ENCODE measurements at regions not wholly inside any gene's neighbourhood (a gene's known extent, or its start where the extent isn't known, plus 50 kb on each side); places are given as distances from the start of the nearest gene placed in this dataset.

GRCh38 chr17:34825102-34825501, 136.2 kb downstream of the CCT6B start:
- DNase-seq: no peak

- DNase-seq: no peak
These were observed 138.2 kb downstream of the CCT6B start for GRCh38 chr17:34823023-34823422.

GRCh38 chr17:34822007-34822739, 139.1 kb downstream of the CCT6B start:
- no peak for DNase-seq

DNA sequence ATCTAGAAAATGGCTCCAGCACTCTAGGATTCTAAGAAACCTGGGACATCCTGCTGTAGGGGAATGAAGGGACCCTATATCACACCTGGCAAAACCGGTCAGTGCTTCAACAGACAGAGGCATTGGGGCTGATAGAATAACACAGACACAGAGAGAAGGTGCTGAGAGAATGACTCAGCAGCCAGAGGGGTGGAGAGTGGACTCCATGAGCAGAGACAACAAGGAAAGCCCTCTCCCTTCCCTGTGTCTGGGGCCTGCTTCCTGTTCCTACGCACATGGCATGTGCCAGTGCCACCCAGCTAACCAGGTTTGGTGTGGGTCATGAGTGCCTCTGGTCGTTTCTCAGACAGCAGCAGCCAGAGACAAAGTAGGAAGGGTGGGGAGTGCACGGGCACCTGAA, 140.3 kb downstream of the CCT6B start:
- no peak for DNase-seq

- no peak for DNase-seq
These were observed 140.9 kb downstream of the CCT6B start for GRCh38 chr17:34820248-34820801.

- no peak for DNase-seq
These were observed 143.8 kb downstream of the CCT6B start for GRCh38 chr17:34817252-34818035.

DNA sequence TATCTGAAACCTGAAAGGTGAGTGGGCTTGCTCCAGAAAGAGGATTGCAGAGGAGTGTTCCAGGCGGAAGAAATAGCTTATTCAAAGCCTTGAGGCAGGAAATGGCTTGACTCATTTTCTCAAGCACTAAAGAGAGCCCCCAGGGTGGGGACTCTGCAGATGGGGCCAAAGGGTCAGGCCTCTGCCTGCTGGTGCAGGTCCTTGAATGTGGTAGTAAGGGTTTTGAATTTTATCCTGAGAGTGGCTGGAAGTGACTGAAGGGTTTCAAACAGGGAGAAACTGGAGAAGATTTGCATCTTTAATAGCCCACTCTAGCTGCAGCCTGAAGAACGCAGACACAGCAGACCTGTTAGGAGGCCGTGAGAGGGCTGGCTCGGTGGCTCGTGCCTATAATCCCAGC, 144.4 kb downstream of the CCT6B start:
- DNase-seq: no peak

DNA sequence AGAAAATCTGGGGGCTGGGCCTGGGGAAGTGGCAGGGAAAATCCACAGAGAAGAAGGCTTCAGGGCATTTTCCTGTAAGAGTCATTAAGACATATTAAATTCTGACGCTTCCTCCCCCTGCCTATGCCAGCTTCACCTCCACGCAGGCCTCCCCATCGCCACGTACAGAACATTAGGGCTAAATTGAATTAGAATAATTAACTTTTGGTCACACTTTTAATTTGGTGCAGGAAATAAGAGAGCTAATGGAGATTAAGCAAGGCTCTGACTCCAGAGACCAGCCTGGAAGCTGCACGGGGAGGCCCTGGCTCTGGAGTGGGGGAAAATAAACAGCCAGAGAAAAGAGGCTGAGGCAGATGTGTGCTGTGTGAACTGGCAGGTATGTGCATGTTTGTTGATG, 148.0 kb downstream of the CCT6B start:
- DNase-seq: no peak

- DNase-seq: no peak
These were observed 149.7 kb downstream of the CCT6B start for GRCh38 chr17:34811561-34811960.

GRCh38 chr17:34800661-34801060, 160.6 kb downstream of the CCT6B start:
- DNase-seq: no peak

GRCh38 chr17:34799751-34800150, 161.5 kb downstream of the CCT6B start:
- DNase-seq: no peak

DNA sequence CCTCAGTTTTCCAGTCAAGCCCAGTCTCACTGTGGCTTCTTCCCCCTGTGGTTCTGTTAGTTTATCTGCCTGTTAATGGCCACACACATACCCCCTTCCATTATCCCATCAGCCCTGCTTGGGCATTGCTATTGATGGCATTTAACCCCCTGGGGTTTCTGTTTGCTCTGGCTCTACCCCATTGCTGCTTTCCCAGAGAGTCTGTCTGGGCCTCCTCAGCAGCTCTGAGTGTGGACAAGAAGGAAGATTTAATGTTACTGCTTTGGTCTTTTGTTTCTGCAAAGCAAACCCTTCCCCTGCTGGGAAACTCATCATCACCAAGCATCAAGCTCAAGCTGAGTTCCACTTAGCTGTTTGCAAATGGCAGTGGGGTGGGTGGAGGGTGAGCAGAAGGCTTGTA, 162.7 kb downstream of the CCT6B start:
- DNase-seq: no peak

DNA sequence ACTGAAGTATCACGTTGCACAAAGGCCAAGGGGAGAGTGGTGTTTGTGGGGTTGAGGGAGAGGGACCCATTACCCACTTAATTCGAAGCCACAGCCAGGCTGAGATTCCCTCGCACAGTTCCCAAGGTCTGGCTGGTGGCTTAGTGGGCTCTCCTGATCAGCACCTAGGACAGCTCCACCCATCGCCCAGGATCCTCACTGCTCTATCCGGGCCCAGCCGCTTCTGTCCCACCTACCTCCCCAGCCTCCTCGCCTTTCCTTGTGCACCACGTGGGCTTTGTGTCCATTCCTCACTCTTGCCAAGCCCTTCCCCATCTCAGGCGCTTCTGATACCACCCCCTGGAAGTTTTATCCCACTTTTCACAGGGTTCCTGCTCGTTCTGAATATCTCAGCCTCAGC, 163.5 kb downstream of the CCT6B start:
- no peak for DNase-seq

- no peak for DNase-seq
These were observed 167.9 kb downstream of the CCT6B start for GRCh38 chr17:34793231-34793908.

- no peak for DNase-seq
These were observed 172.6 kb downstream of the CCT6B start for GRCh38 chr17:34788696-34789095.

- DNase-seq: no peak
These were observed 176.7 kb downstream of the CCT6B start for GRCh38 chr17:34784526-34784925.

- no peak for DNase-seq
These were observed 179.0 kb downstream of the CCT6B start for GRCh38 chr17:34782271-34782670.

DNA sequence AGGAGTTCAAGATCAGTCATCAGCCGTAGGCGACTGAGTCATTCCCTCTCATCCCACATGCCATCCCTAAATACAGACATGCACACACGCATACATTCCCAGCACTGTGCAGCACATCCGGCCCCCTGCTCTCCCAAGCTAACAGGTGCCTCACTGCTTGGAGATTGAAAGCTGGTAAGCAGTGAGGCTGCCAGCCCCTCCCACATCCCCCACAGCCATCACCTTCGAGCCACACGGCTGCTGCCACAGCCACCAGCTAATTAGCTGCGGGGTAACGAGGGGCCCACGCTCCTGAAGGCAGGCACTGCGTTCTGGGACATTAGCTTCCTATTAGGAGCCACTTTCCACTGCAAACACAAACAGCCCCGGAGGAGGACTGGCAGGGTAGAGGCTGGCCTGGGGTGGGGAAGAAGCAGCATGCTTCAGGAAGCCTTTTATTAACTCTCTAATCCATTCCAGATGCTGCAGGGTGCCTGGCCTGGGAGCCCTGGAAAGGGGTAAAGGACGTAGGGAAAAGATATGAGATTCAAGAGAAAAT, 179.6 kb downstream of the CCT6B start:
- DNase-seq: no peak

GRCh38 chr17:34781071-34781470, 180.2 kb downstream of the CCT6B start:
- DNase-seq: no peak

- DNase-seq: no peak
These were observed 180.8 kb downstream of the CCT6B start for GRCh38 chr17:34780438-34780837.

DNA sequence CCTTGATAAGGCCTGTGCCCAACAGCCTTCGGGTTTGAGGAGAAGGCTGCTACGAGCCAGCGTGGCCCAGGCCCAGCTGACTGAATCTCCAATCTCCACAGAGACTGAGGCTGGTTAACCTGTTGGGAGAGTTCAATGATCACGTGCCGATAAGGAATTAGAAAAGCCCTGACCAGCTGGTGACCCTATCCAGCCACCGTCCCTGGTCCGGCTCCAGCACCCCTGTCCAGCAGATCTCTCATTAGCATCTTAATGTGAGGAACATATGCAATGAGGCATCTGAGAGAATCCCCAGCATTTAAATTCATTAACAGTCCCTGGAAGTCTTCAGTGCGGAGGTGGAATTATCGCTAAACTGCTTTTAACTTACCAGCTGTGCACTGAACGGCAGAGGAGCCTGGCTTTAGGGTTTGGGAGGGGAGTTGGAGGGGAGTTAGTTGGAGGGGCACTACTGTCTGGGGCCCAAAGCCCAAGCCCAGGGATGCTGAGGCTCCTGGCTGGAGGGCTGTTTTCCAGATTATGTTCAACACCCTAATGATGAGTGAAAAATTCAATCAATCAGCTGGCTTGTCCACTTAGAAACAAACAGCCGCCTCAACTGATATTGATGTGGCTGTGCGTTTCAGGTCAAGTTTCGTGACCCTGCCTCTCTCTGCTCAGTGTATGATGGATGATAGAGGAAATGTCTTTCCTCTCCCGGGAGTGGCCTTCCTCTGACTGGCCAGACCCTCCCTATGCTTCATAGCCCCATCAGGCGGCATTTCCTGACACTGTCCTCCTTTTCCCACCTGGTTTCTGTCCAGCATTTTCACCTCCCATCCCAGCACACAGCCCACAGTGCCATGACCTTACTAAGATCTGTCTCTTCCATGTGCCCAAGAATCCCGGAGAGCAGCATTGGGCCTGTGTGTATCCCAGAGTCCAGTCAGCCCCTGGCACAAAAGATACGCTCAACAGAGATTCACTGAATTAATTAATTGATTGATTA, 184.5 kb downstream of the CCT6B start:
- DNase-seq: no peak

DNA sequence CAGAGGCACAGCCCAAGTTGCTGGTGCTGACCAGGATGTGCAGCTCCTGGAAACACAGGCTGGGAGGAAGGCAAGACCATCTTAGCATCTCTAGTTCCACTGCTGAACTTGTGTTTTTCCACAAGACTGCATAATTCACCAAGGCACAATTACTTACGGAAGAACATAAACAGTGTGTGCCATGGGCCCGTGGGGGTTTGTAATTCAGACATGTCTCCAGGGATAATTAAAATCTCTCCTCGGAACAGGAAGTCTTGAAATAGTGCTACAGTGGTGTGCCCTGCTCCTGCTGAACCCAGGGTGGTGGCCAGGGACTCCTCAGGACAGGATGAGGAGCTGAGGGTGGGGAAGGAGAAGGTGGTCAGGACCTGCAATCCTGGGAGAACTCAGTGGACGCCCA, 188.2 kb downstream of the CCT6B start:
- DNase-seq: no peak
